Testis (tissue), 2 donors: ENCODE measurements at regions not wholly inside any gene's neighbourhood (a gene's known extent, or its start where the extent isn't known, plus 50 kb on each side); places are given as distances from the start of the nearest gene placed in this dataset.

ENCODE experiments used
- CTCF ChIP-seq, 3 experiments: fragments of 450-650 bp in 2 of 3; fragments of 200-600 bp in 1 of 3; sonication (generic) in 1 of 3; IDR thresholded peaks; one replicate each; pipeline ENCODE4 v1.5.1; 2016 to 2019; ENCODE audit warnings: antibody characterized with exemption in 3 of 3, mild to moderate bottlenecking in 2 of 3, moderate library complexity in 1 of 3
- POLR2A ChIP-seq: fragments of 450-650 bp; IDR thresholded peaks from one replicate; pipeline ENCODE4 v1.6.1; 2017; ENCODE audit warnings: antibody characterized with exemption, mild to moderate bottlenecking, moderate library complexity

- TF ChIP-seq CTCF (IDR thresholded peaks at IDR 0.05) (no peak), POLR2A (no peak)
Observed at GRCh38 chr4:188495169-188495568, 355.9 kb downstream of the TRIML1 start.
